H1 (cell line): ENCODE measurements at regions not wholly inside any gene's neighbourhood (a gene's known extent, or its start where the extent isn't known, plus 50 kb on each side); places are given as distances from the start of the nearest gene placed in this dataset.

Experiments
- CTCF ChIA-PET: fragments of 300-600 bp; sonication (Branson Sonifier 250); formaldehyde crosslinking; loops from one replicate; lab custom pipeline; 2021; ENCODE audit not compliant: partially characterized antibody; lab: Charles Lee
- POLR2A ChIA-PET: fragments of 300-600 bp; sonication (Branson Sonifier 250); formaldehyde crosslinking; loops from one replicate; lab custom pipeline; 2021; ENCODE audit warnings: inconsistent platforms; ENCODE audit not compliant: partially characterized antibody; lab: Charles Lee
- DNase-seq, 2 experiments: peaks; one replicate each; pipeline versions ENCODE4 v3.0.0 to v3.0.0-alpha.2; 2010 to 2022; ENCODE audit warnings: low spot score in 2 of 2, low read depth in 1 of 2, mixed read lengths in 1 of 2
- FAIRE-seq: peaks from 2 replicates; lab custom pipeline; 2011; peaks lifted over from hg19 to GRCh38; lab: Jason Lieb, UNC
- H2AFZ ChIP-seq: 2 replicates; pipeline ENCODE4 v1.8.1; 2012; ENCODE audit warnings: low read length, inconsistent platforms
- H2AK5ac ChIP-seq: 2 replicates; pipeline ENCODE4 v1.6.1; 2013; ENCODE audit warnings: low read depth, low read length
- H2BK120ac ChIP-seq: replicated peaks from 2 replicates; pipeline ENCODE3; 2013; ENCODE audit warnings: low read depth, low read length, inconsistent platforms
- H2BK12ac ChIP-seq: 2 replicates; pipeline ENCODE4 v1.6.1; 2013; ENCODE audit warnings: low read depth, low read length
- H2BK15ac ChIP-seq: 2 replicates; pipeline ENCODE4 v1.6.1; 2013; ENCODE audit warnings: low read length
- H2BK20ac ChIP-seq: 2 replicates; pipeline ENCODE4 v1.6.1; 2013; ENCODE audit warnings: low read length
- H2BK5ac ChIP-seq: 2 replicates; pipeline ENCODE4 v1.6.1; 2013; ENCODE audit warnings: low read depth, low read length
- H3K14ac ChIP-seq: 2 replicates; pipeline ENCODE4 v1.6.1; 2013; ENCODE audit warnings: inconsistent platforms; ENCODE audit not compliant: insufficient read length
- H3K18ac ChIP-seq: 2 replicates; pipeline ENCODE4 v1.6.1; 2013; ENCODE audit warnings: low read length; ENCODE audit errors: extremely low read depth
- H3K23ac ChIP-seq: 2 replicates; pipeline ENCODE4 v1.6.1; 2013; ENCODE audit warnings: inconsistent platforms; ENCODE audit not compliant: insufficient read length
- H3K23me2 ChIP-seq: 2 replicates; pipeline ENCODE4 v1.6.1; 2013; ENCODE audit warnings: low read depth, low read length
- H3K27ac ChIP-seq: 2 replicates; pipeline ENCODE4 v1.6.1; 2011; ENCODE audit warnings: low read depth, low read length, inconsistent platforms
- H3K27me3 ChIP-seq, 4 experiments: replicated peaks in 1 of 4; 1 replicate in 1 of 4; 2 replicates in 3 of 4; pipeline versions ENCODE4 v1.6.1 to v1.8.1; 2011 to 2013; ENCODE audit warnings: low read length in 3 of 4, mild to moderate bottlenecking in 3 of 4, inconsistent platforms in 2 of 4, mixed read lengths in 2 of 4, moderate library complexity in 1 of 4; ENCODE audit not compliant: control insufficient read depth in 3 of 4, insufficient read depth in 3 of 4; ENCODE audit errors: extremely low read depth in 1 of 4
- H3K36me3 ChIP-seq, 4 experiments: 2 replicates each; pipeline versions ENCODE4 v1.6.1 to v1.8.1; 2011 to 2013; ENCODE audit warnings: mild to moderate bottlenecking in 4 of 4, low read length in 3 of 4, moderate library complexity in 2 of 4, control low read depth in 1 of 4, inconsistent platforms in 1 of 4; ENCODE audit not compliant: insufficient read depth in 4 of 4, control insufficient read depth in 2 of 4
- H3K4ac ChIP-seq: replicated peaks from 2 replicates; pipeline ENCODE3; 2013; ENCODE audit warnings: low read length, low read depth, mixed read lengths, inconsistent platforms; ENCODE audit not compliant: insufficient read length
- H3K4me1 ChIP-seq, 4 experiments: replicated peaks in 1 of 4; 1 replicate in 1 of 4; 2 replicates in 3 of 4; pipeline versions ENCODE4 v1.6.1 to v1.8.1; 2011 to 2013; ENCODE audit warnings: low read length in 3 of 4, inconsistent platforms in 2 of 4, mixed read lengths in 1 of 4; ENCODE audit not compliant: insufficient read depth in 4 of 4, control insufficient read depth in 3 of 4
- H3K4me2 ChIP-seq, 2 experiments: 2 replicates each; pipeline versions ENCODE4 v1.6.1 to v1.8.1; 2011 to 2013; ENCODE audit warnings: low read depth in 2 of 2, low read length in 2 of 2, control low read depth in 1 of 2, inconsistent platforms in 1 of 2, mild to moderate bottlenecking in 1 of 2; ENCODE audit not compliant: insufficient read depth in 1 of 2
- H3K4me3 ChIP-seq, 4 experiments: fragments of 200-600, 300-600 bp in 1 of 4; sonication (generic), shearing (Covaris generic), sonication (Bioruptor Twin) in 1 of 4; 2 replicates each; pipeline versions ENCODE4 v1.5.1 to v1.8.1; 2011 to 2016; ENCODE audit warnings: low read length in 4 of 4, low read depth in 3 of 4, control low read depth in 2 of 4, inconsistent platforms in 2 of 4, mild to moderate bottlenecking in 2 of 4, mixed read lengths in 1 of 4, moderate library complexity in 1 of 4; ENCODE audit not compliant: insufficient read depth in 2 of 4; ENCODE audit errors: extremely low read depth in 1 of 4
- H3K56ac ChIP-seq: replicated peaks from 2 replicates; pipeline ENCODE3; 2013; ENCODE audit warnings: low read depth, mild to moderate bottlenecking, mixed read lengths, low read length, inconsistent platforms; ENCODE audit not compliant: insufficient read length
- H3K79me1 ChIP-seq: 2 replicates; pipeline ENCODE4 v1.6.1; 2013; ENCODE audit warnings: low read depth, low read length, control low read depth
- H3K79me2 ChIP-seq, 2 experiments: 2 replicates each; pipeline versions ENCODE4 v1.6.1 to v1.8.1; 2012 to 2013; ENCODE audit warnings: low read length in 2 of 2, mild to moderate bottlenecking in 2 of 2, inconsistent platforms in 1 of 2; ENCODE audit not compliant: insufficient read depth in 2 of 2, control insufficient read depth in 1 of 2
- H3K9ac ChIP-seq, 4 experiments: replicated peaks in 1 of 4; 1 replicate in 1 of 4; 2 replicates in 3 of 4; pipeline versions ENCODE4 v1.6.1 to v1.8.1; 2011 to 2013; ENCODE audit warnings: low read depth in 3 of 4, low read length in 3 of 4, control low read depth in 2 of 4, mild to moderate bottlenecking in 2 of 4, moderate library complexity in 2 of 4, inconsistent platforms in 1 of 4; ENCODE audit errors: extremely low read depth in 1 of 4
- H3K9me3 ChIP-seq, 2 experiments: 2 replicates each; pipeline versions ENCODE4 v1.6.1 to v1.8.1; 2012 to 2013; ENCODE audit warnings: mild to moderate bottlenecking in 2 of 2, moderate library complexity in 2 of 2, control low read depth in 1 of 2, inconsistent platforms in 1 of 2, low read depth in 1 of 2, low read length in 1 of 2, mixed read lengths in 1 of 2; ENCODE audit not compliant: insufficient read depth in 2 of 2
- H4K20me1 ChIP-seq, 2 experiments: replicated peaks in 1 of 2; 2 replicates each; pipeline versions ENCODE3 to v1.8.1; 2011 to 2013; ENCODE audit warnings: inconsistent platforms in 2 of 2, low read length in 2 of 2, mild to moderate bottlenecking in 1 of 2; ENCODE audit not compliant: insufficient read depth in 2 of 2, control insufficient read depth in 1 of 2
- H4K5ac ChIP-seq: 2 replicates; pipeline ENCODE4 v1.6.1; 2013; ENCODE audit warnings: low read length, low read depth, mixed read lengths, inconsistent platforms; ENCODE audit not compliant: insufficient read length
- H4K8ac ChIP-seq: 2 replicates; pipeline ENCODE4 v1.8.0; 2013; ENCODE audit warnings: mild to moderate bottlenecking, moderate library complexity, low read length, inconsistent platforms; ENCODE audit not compliant: insufficient read depth; ENCODE audit errors: extremely low read depth
- H4K91ac ChIP-seq: replicated peaks from 2 replicates; pipeline ENCODE3; 2013; ENCODE audit warnings: low read length, mixed read lengths, inconsistent platforms; ENCODE audit not compliant: insufficient read length
- NANOG ChIP-seq: IDR thresholded peaks from 2 replicates; pipeline ENCODE4 v1.6.1; 2011; ENCODE audit warnings: low read length, low read depth, mild to moderate bottlenecking, inconsistent platforms; ENCODE audit not compliant: insufficient read depth, poor library complexity, severe bottlenecking
- POLR2A ChIP-seq, 2 experiments: IDR thresholded peaks; 1 replicate in 1 of 2; 2 replicates in 1 of 2; pipeline ENCODE4 v1.6.1; 2011; ENCODE audit warnings: low read depth in 2 of 2, low read length in 2 of 2, mild to moderate bottlenecking in 2 of 2; ENCODE audit errors: control extremely low read depth in 1 of 2
- SAP30 ChIP-seq: fragments of 300-600 bp; sonication (generic); IDR thresholded peaks from 2 replicates; pipeline ENCODE4 v1.7.1; 2012; ENCODE audit warnings: low read length, moderate library complexity, mild to moderate bottlenecking, inconsistent platforms; ENCODE audit not compliant: insufficient read depth, insufficient replicate concordance
- SIN3A ChIP-seq, 2 experiments: IDR thresholded peaks in 1 of 2; conservative IDR thresholded peaks in 1 of 2; 2 replicates each; pipeline ENCODE4 v1.6.1; 2011 to 2012; ENCODE audit warnings: low read length in 2 of 2, improper control_type of control experiment in 1 of 2, low read depth in 1 of 2, mild to moderate bottlenecking in 1 of 2
- SIX5 ChIP-seq: IDR thresholded peaks from 2 replicates; pipeline ENCODE4 v1.6.1; 2011; ENCODE audit warnings: mild to moderate bottlenecking, low read depth, low read length
- SP2 ChIP-seq: IDR thresholded peaks from 2 replicates; pipeline ENCODE4 v1.6.1; 2012; ENCODE audit warnings: mild to moderate bottlenecking, low read length, inconsistent platforms
- SRF ChIP-seq: IDR thresholded peaks from 2 replicates; pipeline ENCODE4 v1.6.1; 2011; ENCODE audit warnings: mild to moderate bottlenecking, low read depth, low read length, moderate library complexity
- TEAD4 ChIP-seq: IDR thresholded peaks from 2 replicates; pipeline ENCODE4 v1.6.1; 2012; ENCODE audit warnings: low read depth, low read length, inconsistent platforms, mixed read lengths
- ZNF274 ChIP-seq: IDR thresholded peaks from 2 replicates; pipeline ENCODE4 v1.7.0; 2012; ENCODE audit warnings: low read length, borderline replicate concordance; ENCODE audit errors: extremely low read depth
- WGBS, 2 experiments: shearing (Covaris generic) in 1 of 2; methylation state at CpG; one replicate each; pipeline versions ENCODE4 v1.1.6 to v1.1.7; 2013 to 2015; ENCODE audit warnings: low lambda C conversion rate in 2 of 2, mixed read lengths in 2 of 2, inconsistent platforms in 1 of 2, low coverage in 1 of 2, missing lambda C conversion rate in 1 of 2; ENCODE audit not compliant: insufficient replicate concordance in 2 of 2, insufficient coverage in 1 of 2, insufficient read length in 1 of 2; ENCODE audit errors: extremely low coverage in 1 of 2, missing lambda C conversion rate in 1 of 2; 5-methylcytosine and 5-hydroxymethylcytosine counted together
- TF ChIP-seq, protein P1 (sequence below), 3 experiments: IDR thresholded peaks; 1 replicate in 2 of 3; 2 replicates in 1 of 3; pipeline versions ENCODE4 v1.5.1 to v1.6.1; 2011; ENCODE audit warnings: low read length in 3 of 3, mild to moderate bottlenecking in 3 of 3, inconsistent platforms in 2 of 3, low read depth in 1 of 3, moderate library complexity in 1 of 3; ENCODE audit not compliant: insufficient read depth in 1 of 3; ENCODE audit errors: control extremely low read depth in 1 of 3
- TF ChIP-seq, protein P2 (sequence below): IDR thresholded peaks from 2 replicates; pipeline ENCODE4 v1.6.1; 2011; ENCODE audit warnings: low read length, improper control_type of control experiment

DNA sequence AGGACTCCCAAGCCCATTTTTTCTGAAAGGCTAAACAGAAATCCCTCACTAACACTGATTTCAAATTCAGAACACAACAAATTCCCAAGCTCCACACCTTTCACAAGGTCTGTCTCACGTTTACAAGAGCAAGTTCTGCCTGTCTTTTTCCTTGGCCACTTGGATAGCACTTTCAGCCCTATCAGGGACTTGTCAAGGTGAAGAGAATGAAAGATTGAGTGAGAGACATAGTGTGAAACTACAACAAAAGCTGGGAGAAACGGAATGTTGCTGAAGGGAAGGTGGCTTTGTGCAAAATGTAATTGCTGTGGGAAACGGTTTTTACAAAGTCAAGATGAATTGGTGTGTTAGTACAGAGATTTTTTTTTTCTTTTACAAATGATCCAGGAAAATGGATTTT lies 89.4 kb upstream of the GATA6 start:
- Histone ChIP-seq H4K91ac (no peak overlapping the region), H2AFZ (no peak overlapping the region), H3K79me2 (no peaks in the 10 kb centered on the region), H4K5ac (no peak overlapping the region), H2BK120ac (no peak overlapping the region), H4K8ac (no peak overlapping the region), H3K27me3 (no peaks in the 10 kb centered on the region), H4K20me1 (no peaks in the 10 kb centered on the region), H2BK5ac (no peak overlapping the region), H3K56ac (no peak overlapping the region), H3K4me2 (no peak overlapping the region), H3K4ac (no peak overlapping the region), H3K4me3 (no peak overlapping the region), H3K4me1 (no peaks in the 10 kb centered on the region), H2AK5ac (no peak overlapping the region), H3K18ac (no peak overlapping the region), H3K23me2 (no peaks in the 10 kb centered on the region), H3K9me3 (no peaks in the 10 kb centered on the region), H3K14ac (no peak overlapping the region), H2BK20ac (no peak overlapping the region), H3K36me3 (no peaks in the 10 kb centered on the region), H3K79me1 (no peaks in the 10 kb centered on the region), H3K23ac (no peak overlapping the region), H3K27ac (no peak overlapping the region), H2BK12ac (no peak overlapping the region), H2BK15ac (no peak overlapping the region), H3K9ac (no peak overlapping the region)
- CTCF ChIA-PET, result interaction anchor here (0.6 kb wide), 1 partner anchor 292 kb away, joined by 4 read pairs; no protein-coding TSS in a partner anchor
- POLR2A ChIA-PET, result no interaction called here
- no peak for FAIRE-seq
- WGBS, 2 experiments, result 94% methylated on average over 3 of the region's 3 CpGs; no CpG with 5 or more reads in 1 of the 2 experiments
- no peak for DNase-seq
- TF ChIP-seq SAP30 (no peak), SP2 (no peak), POLR2A (IDR thresholded peaks at IDR 0.05; ENCODE audit: control extremely low read depth in 1 of 2, low read depth in 2 of 2, low read length in 2 of 2) (no peak), ZNF274 (no peak), TEAD4 (no peak), NANOG (no peak), SIN3A (conservative IDR thresholded peaks at IDR 0.05 in 1 of 2, IDR thresholded peaks at IDR 0.05 in 1 of 2; ENCODE audit: low read depth in 1 of 2, low read length in 2 of 2) (no peak), SIX5 (no peak), SRF (no peak)
- TF ChIP-seq, protein P1, sequence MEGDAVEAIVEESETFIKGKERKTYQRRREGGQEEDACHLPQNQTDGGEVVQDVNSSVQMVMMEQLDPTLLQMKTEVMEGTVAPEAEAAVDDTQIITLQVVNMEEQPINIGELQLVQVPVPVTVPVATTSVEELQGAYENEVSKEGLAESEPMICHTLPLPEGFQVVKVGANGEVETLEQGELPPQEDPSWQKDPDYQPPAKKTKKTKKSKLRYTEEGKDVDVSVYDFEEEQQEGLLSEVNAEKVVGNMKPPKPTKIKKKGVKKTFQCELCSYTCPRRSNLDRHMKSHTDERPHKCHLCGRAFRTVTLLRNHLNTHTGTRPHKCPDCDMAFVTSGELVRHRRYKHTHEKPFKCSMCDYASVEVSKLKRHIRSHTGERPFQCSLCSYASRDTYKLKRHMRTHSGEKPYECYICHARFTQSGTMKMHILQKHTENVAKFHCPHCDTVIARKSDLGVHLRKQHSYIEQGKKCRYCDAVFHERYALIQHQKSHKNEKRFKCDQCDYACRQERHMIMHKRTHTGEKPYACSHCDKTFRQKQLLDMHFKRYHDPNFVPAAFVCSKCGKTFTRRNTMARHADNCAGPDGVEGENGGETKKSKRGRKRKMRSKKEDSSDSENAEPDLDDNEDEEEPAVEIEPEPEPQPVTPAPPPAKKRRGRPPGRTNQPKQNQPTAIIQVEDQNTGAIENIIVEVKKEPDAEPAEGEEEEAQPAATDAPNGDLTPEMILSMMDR (IDR thresholded peaks at IDR 0.05; ENCODE audit: control extremely low read depth in 1 of 3, insufficient read depth in 1 of 3, low read depth in 1 of 3, low read length in 3 of 3), result no peak
- TF ChIP-seq, protein P2, sequence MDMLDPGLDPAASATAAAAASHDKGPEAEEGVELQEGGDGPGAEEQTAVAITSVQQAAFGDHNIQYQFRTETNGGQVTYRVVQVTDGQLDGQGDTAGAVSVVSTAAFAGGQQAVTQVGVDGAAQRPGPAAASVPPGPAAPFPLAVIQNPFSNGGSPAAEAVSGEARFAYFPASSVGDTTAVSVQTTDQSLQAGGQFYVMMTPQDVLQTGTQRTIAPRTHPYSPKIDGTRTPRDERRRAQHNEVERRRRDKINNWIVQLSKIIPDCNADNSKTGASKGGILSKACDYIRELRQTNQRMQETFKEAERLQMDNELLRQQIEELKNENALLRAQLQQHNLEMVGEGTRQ, result no peak
